AG09309 (cell line): ENCODE measurements at regions not wholly inside any gene's neighbourhood (a gene's known extent, or its start where the extent isn't known, plus 50 kb on each side); places are given as distances from the start of the nearest gene placed in this dataset.
"Not testable (repeated sequence)": the region's sequence is repeated elsewhere in the genome, so short reads cannot be mapped to it uniquely, and the experiment has no call there.

Experiments
- DNase-seq: peaks from one replicate; pipeline ENCODE4 v3.0.0-alpha.2; 2010; ENCODE audit warnings: low read depth
- H3K4me3 ChIP-seq: 2 replicates; pipeline ENCODE4 v1.5.1; 2011; ENCODE audit warnings: mild to moderate bottlenecking, low read depth, low read length, moderate library complexity; ENCODE audit not compliant: control insufficient read depth
- CTCF ChIP-seq: IDR thresholded peaks from 2 replicates; pipeline ENCODE4 v1.5.1; 2011; ENCODE audit warnings: mild to moderate bottlenecking, low read depth, low read length, inconsistent platforms; ENCODE audit not compliant: insufficient read depth, control insufficient read depth; ENCODE audit errors: missing control alignments

DNA sequence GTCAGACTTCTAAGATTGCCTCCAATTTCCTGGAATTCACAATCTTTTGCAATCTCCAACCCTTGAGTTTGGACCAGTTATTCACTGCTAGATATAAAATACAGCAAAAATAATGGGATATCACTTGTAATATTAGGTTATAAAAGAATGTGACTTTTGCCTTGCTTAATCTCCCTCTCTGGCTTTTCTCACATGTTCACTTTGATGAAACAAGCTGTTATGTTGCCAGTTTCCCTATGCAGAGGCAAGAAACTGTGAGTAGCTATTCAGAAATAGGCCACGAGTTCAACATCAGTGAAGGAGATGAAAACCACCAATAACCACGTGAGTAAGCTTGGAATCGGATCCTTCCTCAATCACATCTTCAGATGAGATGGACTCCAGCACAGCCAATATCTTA, 842.7 kb downstream of the RNF144A start:
- no peak for TF ChIP-seq CTCF
- DNase-seq: no peak
- no peak overlapping the region for H3K4me3 ChIP-seq

DNA sequence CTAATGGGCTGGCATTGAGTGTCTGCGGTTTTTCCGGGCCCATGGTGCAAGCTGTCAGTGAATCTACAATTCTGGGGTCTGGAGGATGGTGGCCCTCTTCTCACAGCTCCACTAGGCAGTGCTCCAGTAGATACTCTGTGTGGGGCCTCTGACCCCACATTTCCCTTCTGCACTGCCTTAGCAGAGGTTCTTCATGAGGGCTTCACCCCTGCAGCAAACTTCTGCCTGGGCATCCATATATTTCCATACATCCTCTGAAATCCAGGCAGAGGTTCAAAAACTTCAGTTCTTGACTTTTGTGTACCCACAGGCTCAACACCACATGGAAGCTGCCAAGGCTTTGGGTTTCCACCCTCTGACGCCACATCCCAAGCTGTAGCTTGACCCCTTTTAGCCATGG, 846.2 kb downstream of the RNF144A start:
- DNase-seq, H3K4me3 ChIP-seq: not testable (repeated sequence)

GRCh38 chr2:7765236-7765635, 848.0 kb downstream of the RNF144A start:
- no peak for TF ChIP-seq CTCF
- H3K4me3 ChIP-seq: no peak overlapping the region
- DNase-seq: no peak

DNA sequence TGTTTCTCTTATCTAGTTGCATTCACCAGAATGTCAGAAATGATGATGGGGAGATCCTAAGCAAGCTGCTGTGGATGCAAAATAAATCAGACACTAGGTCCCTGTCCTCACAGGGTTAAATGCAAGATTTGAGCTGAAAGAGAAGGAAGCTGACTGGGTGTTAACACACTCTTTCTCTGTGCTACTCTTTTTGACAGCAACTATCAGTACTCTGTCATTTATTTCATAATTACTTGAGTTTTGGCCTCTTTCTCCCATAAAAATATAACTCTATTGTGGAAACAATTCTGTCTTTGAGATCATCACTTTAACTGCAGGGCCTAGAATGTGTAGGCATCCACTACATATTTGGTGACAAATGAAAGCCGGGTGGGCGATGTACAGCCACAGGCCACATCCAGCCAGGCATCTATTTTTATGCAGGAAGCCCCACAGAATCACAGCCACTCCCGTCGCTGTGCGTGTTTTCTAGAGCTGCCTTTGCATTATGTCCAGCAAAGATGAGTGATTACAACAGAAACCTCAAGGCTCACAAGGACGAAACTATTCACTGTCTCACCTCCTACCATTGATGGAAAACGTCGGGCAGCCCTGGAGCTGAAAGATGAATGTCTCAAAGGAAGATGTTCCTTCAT, 849.0 kb downstream of the RNF144A start:
- no peak for TF ChIP-seq CTCF
- no peak overlapping the region for H3K4me3 ChIP-seq
- no peak for DNase-seq

- DNase-seq: no peak
- no peak overlapping the region for H3K4me3 ChIP-seq
- TF ChIP-seq CTCF: no peak
Measured at GRCh38 chr2:7766978-7767565, 849.9 kb downstream of the RNF144A start.

DNA sequence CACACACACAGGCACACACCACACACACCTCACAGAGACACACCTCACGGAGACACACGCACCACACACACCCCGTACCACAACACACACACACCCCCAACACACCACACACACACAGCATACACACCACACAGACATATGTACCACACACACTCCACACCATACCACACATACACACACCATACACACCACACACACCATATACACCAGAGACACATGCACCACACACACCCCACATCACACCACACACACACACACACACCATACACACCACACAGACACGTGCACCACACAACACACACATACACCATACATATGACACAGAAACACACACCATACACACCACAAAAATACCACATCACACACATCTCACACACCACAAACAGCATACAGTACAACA, 850.7 kb downstream of the RNF144A start:
- H3K4me3 ChIP-seq: no peak overlapping the region
- DNase-seq: no peak
- TF ChIP-seq CTCF: no peak

GRCh38 chr2:7771781-7772180, 854.6 kb downstream of the RNF144A start:
- no peak for TF ChIP-seq CTCF
- H3K4me3 ChIP-seq: no peak overlapping the region
- DNase-seq: no peak
